Fibroblast of peridontal ligament (primary cell): ENCODE measurements at regions not wholly inside any gene's neighbourhood (a gene's known extent, or its start where the extent isn't known, plus 50 kb on each side); places are given as distances from the start of the nearest gene placed in this dataset.
"Not testable (repeated sequence)": the region's sequence is repeated elsewhere in the genome, so short reads cannot be mapped to it uniquely, and the experiment has no call there.

ENCODE experiments used
- DNase-seq: peaks from one replicate; pipeline ENCODE4 v3.0.0-alpha.2; 2010; ENCODE audit errors: extremely low read depth

DNA sequence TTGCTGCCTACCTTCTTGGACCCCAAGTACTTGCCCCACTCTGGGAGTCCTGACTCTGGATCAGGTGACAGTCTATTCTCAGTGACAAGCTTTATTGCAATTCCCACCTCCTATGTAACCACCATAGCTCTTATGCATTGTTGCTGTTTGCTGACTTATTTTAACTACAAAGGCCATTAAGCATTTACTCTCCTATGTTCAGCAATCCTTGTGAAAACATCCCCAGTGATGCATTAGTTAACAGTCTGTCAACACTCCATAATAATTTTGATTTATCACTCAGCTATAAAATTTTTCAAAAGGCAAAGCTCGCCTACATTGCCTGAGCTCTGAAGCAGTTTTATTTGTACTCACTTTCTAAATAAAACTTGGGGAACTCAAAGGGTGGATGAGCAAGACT, 871.8 kb upstream of the SORCS1 start:
- no peak for DNase-seq

DNA sequence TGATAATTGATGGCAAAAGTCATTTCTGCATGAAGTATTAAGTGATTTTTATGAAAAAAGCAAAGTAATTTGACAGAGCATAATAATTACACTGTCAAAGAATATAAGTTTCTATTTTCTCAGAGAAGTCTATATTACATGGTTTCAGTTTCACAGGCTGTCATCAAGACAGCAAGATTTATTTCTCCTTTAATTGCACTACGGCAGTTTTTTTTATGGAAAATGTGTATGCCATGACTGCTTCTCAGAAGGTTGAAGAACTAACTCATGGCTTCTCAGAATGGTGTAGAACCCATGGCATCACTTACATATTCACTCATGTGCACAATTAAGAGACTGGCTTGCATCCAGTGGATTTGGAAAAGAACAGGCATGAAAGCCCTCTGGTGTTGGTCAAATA, 870.3 kb upstream of the SORCS1 start:
- DNase-seq, result no peak

DNA sequence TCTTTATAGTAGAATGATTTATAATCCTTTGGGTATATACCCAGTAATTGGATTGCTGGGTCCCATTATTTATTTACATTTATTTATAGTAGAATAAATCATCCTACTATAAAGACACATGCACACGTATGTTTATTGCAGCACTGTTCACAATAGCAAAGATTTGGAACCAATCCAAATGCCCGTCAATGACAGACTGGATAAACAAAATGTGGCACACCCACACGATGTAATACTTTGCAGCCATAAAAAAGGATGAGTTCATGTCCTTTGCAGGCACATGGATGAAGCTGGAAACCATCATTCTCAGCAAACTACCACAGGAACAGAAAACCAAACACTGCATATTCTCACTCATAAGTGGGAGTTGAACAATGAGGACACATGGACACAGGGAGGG, 869.0 kb upstream of the SORCS1 start:
- DNase-seq, result not testable (repeated sequence)

DNA sequence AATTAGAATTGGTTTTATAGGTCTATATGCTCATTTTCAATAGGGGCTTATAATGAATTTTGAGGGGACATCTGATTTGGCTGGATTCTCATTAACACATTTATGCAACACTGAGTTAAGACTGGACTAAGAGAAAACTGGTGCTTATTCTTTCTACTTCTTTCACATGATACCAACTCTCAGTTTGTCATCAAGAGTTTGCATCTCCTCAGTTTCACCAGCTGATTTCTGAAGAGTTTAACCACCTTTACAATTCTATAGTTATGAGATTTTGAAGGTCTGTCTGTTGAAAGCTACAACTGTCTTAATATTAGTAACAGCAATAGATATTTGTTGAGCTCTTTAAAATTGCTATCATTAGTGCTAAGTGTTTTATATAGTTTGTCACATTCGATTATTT, 867.0 kb upstream of the SORCS1 start:
- DNase-seq, result no peak

DNA sequence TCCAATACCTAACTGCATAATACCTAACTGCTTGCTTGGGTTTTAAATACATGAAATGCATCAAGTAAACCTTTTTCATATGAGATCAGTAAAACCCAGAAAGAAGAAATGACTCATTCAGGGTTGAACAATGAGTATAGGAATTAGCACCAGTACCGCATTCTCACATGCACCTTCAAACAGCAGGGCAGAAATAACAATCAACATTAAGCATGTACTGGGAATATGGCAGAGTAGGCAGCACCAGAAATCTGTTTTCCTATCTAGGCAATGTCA, 850.3 kb upstream of the SORCS1 start:
- no peak for DNase-seq

DNA sequence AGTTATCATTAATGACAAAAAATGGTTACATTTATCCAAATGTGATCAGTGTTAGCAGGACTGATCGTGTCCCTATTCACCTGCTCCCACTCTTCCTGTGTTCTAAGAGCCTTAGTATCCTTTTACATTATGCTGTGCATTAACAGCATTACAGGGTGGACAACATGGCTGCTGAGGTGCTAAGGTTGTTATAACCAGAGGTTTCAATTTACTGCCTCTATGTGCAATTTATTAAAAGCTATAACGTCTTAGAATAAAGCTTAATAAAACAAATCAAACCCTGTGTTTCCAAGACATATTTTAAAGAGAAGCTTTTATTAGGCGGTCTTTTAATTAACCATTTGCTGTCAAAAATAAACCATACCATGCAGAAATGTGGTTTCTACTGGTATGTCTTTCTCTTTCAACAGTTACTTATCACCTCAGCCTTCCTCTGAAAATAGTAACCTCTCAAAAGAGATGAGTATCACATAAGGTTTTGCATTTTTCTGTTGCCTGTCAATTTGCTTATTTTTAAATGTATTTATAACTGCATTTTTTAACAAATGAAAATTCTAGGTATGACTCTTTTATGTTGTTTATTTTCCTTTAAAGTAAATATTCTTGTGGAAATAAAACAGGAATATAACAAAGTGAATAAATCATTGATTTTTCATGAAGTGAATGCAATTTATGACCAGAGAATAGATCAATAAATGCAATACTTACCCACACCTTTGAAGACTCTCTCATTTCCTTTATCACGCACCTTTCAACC, 849.8 kb upstream of the SORCS1 start:
- DNase-seq, result no peak

DNA sequence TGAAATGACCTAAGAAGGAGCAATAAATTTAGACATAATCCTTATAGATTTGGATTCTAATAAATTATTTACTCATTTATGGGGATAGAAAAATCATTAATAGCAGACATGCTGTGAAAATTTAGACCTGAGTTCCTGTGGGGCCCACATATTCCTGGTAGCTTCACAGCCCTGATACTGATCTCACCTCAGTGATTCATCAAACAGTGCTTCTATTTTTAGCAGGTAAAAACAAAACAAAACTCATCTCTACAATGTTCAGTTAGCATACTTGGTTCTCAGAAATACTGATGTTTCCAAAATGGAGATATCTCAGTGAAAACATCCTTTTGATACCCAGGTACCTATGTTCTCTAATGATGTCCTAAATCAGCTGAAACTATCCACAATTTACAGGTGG, 841.1 kb upstream of the SORCS1 start:
- no peak for DNase-seq

DNA sequence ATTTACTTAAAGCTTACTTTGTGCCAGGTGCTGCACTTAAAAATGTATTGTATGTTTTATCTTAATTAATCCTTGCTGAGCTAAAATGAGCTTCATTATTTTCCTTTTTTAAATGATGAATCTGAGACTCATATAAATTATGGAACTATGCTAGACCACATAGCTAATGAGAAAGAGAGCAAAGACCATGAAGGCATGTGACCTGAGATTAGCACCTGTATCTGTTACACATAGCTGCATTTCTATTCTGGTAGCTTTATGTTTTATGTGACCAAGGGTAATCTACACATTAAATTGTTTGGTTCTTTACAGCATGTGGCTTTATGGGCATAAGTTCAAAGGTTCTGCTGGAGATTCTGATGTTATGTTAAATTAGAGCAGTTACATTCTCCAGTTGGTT, 839.1 kb upstream of the SORCS1 start:
- no peak for DNase-seq

DNA sequence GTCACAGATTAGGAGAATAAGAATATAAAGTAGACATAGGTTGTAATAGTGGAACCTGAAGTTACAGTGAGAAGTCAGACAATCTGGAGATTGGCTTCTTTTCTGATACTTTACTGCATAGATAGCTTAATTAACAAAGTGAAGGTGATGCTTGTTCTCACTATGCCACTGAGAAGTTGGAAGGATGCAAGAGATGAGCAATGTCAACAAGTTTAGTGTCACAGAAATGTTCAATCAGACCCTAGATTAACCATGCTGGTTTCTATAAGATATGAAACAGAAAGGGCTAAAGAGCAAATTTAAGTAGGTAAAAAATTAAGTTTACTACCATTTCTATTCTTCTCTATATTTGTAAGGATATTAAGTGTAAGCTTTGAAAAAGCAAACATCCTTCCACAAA, 838.6 kb upstream of the SORCS1 start:
- no peak for DNase-seq

DNA sequence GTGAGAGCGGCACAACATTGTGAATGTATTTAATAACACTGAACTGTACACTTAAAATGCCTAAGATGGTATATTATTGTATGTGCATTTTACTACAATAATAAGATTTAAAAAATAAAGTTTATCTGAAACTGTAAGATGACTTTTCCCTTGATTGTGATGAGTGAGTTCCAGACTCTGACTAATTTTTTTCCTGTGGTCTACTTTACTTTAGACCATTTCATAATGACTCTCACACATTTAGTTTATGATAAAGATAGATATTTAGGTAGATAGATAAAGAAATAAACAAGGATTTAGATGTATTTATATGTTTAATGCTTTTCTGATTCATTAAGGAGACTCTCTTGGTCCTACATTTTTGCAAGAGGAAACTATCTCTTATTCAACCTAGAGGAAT, 835.9 kb upstream of the SORCS1 start:
- DNase-seq, result no peak

DNA sequence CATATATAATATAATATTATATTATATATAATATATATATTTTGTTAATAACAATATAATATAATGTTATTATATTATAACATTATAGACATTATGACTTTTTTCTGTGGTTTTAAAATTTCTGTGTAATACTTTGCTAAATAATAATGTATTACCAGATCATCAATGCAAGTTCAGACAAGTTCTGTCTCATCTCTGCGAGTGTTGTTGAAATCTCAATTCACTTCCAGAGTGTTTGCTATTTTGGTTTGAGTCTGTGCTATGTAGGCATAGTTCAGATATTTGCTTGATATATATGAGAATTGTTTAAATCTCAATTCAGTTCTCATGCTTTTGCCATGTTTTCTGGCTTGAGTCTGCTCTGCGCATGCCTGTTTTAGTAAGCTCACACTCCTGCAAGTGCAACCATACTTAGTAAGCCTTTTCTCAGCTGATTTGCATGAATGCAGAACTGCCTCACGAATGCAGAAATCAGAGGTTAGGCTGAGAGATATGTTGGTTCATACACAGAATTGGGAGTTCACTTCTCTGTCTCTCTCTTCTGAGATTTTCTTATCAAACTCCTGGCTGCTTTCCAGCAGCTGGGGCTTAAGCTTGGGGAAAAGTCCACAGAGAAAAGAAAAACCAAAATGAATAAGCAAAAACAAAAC, 830.2 kb upstream of the SORCS1 start:
- DNase-seq, result no peak

DNA sequence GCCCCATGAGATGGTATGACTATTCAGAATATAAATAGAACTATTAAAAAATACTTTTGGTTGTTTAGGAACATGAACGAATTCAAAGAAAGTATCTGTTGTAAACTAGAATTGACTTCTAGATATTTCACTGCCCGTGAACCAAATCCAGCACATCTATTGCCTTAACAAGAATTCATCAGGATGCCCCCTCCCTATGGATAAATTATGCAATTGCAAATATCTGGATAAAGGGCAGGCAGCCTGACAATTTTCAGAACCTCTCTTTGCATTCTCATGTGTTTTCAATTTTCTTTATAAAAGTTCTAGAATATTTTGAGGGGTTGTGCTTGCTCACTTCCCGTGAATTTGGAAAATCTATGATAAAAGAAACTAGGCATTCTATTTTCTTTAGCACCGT, 822.1 kb upstream of the SORCS1 start:
- DNase-seq, result peak; percentile 56

DNA sequence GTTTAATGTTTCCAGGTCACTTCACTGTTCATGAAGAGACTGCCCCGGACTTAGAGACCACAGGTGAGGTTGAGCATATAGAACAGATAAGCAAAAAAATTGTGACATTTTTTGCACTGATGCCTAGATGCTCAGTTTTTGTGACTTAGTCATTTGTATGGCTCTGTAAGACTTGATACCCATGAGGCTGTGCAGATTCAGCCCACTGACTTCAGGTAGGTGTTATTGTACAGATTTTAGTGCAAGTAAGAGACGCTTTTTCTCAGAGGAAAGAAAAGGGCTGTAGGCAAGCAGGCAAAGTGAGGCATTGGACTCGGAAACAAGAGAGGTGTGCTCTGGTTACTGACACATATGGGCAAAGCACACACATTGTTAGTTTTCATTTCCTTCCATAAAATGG, 820.1 kb upstream of the SORCS1 start:
- DNase-seq, result no peak

DNA sequence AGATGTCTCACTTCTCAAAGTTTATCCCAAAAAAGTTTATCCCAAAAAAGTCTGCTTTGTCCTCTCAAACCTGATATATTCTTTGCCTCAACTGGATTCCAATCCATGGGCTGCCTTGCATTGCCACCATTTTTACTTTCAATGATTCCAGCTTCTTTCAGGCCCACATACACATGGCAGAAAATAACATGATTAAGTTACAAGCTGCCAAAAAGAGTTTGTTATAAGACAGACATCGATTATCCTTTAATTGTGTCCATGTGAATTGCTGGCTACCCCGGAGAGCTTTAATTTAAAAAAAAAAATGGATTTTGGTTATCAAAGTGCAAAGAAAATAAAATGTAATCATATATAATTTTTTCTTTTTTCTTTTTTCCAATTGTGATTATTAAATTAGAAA, 819.6 kb upstream of the SORCS1 start:
- DNase-seq, result no peak

DNA sequence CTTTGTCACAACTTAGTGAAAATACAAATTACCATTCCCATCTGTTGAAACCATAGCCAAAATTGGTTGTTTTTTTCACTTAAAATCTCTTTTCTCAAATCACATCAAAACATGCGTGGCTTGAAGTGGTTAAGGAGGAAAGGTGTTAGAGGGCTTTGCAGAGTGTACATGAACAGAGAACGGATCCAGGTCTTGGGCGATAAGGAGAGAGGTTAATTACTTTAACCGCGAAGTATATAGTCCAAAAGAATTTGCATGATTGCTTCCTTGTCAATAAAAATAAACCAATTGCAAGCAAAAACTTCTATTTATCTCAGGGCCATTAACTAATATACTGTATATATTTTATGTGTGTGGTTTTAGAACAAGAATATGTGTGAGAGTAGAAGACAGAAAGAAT, 813.9 kb upstream of the SORCS1 start:
- DNase-seq, result no peak

DNA sequence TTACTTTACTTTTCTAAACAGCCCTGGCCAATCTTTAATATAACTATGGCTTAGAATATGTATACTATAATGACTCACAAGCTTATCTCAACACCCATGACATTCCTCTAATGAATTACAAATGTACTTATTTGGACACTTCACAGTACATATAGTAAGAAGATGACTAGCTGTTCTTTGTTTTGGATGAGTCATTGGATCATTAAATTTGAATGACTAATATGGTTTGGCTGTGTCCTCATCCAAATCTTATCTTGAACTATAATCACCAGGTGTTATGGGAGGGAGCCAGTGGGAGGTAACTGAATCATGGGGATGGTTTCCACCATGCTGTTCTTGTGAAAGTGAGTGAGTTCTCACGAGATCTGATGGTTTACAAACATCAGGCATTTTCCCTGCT, 807.5 kb upstream of the SORCS1 start:
- peak; percentile 70 for DNase-seq

DNA sequence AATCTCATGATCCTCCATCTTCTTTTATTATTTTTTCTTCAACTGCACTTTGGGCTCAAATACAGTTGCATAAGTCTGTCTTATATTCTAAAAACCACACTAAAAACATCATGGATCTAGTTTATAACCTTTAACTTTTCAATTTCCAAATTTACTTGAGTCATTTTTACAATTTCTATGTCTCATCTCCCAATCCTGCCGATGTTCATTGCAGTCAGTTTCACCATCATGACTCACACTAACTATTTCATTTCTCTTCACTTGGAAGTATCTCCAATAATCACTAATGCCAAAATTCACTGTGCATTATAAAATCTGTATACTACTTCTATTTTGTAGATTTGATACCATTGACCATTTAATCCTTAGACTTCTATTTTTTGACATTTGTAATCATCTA, 806.9 kb upstream of the SORCS1 start:
- DNase-seq, result peak; percentile 86

DNA sequence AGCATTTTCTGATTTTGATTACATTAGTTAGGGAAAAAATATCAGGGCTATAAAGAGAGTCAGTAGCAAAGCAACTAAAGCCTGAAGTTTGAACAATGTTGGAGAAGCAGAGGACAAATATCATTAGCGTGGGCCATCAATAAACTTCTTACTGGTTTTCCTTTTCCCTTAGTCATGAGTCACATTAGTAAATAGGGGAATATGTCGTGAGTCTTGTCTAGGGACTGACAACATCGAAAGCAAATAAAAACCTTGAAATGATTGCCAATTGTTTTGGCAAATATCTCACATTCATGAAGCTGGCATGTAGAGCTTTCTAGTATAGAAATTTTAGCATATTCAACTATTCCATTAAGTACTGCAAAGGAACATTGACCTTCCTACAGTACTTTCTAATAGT, 806.0 kb upstream of the SORCS1 start:
- DNase-seq, result no peak

DNA sequence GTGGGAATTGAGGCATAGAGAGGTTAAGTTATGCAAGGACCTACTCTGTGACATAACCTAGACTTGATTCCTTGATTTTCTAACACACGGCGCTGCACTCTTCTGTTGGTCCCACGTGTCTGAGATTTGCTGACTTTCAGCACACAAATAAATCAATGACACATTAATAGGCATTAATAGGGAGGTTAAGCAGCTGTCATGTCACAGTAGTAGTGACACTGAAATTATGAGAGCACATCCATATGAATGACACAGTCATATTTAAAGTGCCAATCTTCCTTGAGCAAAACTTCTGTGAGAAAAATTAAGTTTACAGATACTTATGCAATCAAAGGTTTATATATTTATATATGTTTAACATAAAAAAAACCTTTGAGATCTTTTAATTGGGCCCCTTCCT, 805.4 kb upstream of the SORCS1 start:
- DNase-seq, result no peak

DNA sequence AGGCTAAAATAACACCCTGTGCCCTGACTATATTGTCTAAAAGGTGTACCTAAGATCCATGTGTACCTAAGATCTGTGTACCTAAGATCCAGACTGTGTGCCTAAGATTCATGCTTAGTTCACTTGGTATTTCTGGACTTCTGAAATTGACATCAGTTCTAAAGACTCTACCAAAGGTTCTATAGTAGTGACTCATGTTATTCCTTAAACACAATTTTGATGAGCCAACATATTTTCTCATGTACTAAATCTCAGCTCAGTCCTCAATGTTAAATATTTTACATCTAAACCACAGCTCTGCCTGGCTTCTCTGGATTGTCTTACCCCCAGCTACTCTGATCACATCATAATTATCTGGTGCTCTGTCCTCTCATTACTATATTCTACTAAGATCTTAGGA, 802.3 kb upstream of the SORCS1 start:
- peak; percentile 46 for DNase-seq

DNA sequence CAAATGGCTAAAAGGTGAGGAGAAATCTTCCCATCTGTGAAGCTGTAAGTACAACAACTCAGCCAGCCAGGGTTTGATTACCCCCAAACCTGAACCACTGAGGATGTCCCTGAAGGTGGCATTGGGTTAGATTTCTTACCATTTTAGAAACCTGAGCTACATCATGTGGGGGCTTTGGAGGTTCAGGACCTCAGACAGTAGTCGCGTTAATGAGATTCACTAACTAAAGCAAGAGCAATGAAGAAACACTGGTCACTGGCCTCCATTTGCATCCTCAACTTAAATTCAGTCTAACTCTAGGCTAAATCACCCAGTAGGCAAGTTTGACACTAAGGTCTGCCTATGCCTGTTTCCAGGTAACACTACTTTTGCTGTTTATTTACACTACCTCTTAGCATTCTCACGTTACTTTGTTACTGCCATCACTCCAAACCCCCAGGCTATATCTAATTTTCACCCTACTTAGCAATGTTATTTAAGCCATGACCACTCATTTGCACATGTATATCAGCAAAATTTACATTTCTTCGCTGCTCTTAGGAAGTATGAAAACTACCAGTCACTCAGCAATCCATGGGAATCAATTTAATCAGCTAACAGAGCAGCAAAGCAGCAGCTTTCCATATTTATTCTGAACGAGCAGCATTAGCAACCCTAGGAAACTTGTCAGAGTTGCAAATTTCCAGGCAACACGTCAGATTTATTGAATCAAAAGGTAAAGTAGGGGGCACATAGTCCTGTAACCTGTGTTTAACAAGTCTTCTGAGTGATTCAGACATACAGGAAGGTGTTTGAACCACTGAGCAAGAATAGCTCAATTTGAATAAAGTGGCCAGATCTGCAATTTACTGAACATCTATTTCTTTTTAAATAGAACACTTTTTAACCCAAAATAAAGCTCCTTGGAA, 788.4 kb upstream of the SORCS1 start:
- no peak for DNase-seq

DNA sequence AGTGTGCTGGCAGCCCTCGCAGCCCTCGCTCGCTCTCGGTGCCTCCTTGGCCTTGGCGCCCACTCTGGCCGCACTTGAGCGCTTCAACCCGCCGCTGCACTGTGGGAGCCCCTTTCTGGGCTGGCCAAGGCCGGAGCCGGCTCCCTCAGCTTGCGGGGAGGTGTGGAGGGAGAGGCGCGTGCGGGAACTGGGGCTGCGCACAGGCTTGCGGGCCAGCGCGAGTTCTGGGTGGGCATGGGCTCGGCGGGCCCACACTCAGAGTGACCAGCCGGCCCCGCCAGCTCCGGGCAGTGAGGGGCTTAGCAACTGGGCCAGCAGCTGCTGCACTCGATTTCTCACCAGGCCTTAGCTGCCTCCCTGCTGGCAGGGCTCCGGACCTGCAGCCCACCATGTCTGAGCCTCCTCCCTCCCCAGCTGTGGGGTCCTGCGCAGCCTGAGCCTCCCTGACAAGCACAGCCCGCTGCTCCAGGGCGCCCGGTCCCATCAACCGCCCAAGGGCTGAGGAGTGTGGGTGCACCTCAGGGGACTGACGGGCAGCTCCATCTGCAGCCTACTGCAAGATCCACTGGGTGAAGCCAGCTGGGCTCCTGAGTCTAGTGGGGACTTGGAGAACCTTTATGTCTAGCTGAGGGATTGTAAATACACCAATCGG, 786.0 kb upstream of the SORCS1 start:
- DNase-seq, result not testable (repeated sequence)

DNA sequence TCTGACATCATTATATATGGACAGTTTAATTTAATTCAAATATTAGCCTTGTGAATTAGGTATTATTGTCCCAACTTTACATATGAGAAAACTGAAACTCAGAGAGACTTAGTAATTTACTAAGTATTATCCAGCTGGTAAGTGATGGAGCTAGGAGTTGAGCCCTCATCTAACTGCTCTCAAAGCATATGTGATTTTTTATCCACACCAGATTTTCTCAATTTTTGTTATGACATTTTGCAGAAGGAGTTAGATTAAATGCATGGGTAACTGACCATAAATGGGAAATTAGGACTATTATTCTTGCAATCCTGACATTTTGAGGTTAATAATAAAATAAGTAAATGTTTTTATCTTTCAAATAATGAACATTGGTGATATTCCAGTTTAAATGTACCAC, 778.3 kb upstream of the SORCS1 start:
- no peak for DNase-seq
